G401 (cell line): ENCODE measurements at regions not wholly inside any gene's neighbourhood (a gene's known extent, or its start where the extent isn't known, plus 50 kb on each side); places are given as distances from the start of the nearest gene placed in this dataset.
"Not testable (repeated sequence)": the region's sequence is repeated elsewhere in the genome, so short reads cannot be mapped to it uniquely, and the experiment has no call there.

Experiments
- DNase-seq: peaks from one replicate; pipeline ENCODE4 v3.0.0-alpha.2; 2015; ENCODE audit warnings: low spot score
- in situ Hi-C: cut with HindIII; loops from 2 replicates; pipeline ENCODE4 v1.10.0; 2016; ENCODE audit warnings: low sequenced_read_pairs, mixed read lengths

DNA sequence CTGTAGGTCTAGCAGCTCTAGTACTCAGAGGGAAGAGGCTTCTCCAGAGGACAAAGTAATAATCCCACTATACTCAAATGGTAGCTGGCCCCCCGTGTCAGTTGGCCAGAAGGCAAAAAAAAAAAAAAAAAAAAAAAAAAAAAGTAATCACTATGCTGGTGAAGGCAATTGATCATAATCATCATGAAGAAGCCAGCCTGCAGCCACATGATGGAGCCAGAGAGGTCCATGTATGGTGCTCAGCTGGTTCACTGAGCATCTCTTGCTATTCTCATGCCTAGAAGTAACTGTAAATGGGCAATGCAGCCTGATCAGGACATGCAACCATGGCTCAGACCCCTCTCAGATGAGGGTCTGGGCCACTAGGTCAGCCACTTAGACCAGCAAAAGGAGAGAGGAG lies 378.8 kb downstream of the MED13L start:
- no peak for DNase-seq
- in situ Hi-C loops: no loop called here

DNA sequence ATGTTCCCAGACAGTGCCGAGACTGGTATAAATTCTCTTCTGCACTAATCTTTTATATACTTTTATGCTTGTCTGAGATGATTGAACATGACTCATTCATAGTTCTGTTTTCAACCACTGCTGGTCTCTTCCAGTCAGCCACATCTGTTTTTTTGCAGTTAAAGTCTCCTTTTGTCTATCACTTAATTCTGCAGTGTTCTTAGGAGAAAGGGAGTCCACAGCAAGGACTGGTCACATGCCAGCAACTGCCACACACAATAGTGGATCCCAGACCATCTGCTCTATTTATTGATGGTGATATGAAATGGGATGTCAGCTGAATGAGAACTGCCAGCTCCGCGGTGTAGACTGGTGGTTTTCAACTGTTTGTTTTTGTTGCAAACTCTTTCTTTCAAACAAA lies 379.8 kb downstream of the MED13L start:
- no peak for DNase-seq
- in situ Hi-C loops: no loop called here

DNA sequence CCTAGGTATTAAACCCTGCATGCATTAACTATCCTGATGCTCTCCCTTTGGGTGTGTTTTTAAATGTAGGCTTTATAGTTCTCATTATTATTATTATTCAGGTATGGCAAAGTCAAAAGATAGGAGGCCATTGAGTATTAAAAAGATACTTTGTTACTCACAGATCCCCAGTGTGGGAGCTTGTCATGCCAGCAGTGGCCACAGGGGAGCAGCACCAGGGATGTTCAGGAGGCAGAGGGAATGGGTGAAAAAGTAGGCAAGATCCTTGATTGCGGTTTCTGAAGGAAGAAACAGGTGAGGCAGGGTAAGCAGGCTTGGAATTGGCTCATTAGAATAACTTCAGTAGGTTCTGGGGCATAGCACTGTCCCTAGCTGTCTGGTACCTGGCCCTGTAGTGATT lies 382.2 kb downstream of the MED13L start:
- DNase-seq: no peak
- in situ Hi-C loops: no loop called here

DNA sequence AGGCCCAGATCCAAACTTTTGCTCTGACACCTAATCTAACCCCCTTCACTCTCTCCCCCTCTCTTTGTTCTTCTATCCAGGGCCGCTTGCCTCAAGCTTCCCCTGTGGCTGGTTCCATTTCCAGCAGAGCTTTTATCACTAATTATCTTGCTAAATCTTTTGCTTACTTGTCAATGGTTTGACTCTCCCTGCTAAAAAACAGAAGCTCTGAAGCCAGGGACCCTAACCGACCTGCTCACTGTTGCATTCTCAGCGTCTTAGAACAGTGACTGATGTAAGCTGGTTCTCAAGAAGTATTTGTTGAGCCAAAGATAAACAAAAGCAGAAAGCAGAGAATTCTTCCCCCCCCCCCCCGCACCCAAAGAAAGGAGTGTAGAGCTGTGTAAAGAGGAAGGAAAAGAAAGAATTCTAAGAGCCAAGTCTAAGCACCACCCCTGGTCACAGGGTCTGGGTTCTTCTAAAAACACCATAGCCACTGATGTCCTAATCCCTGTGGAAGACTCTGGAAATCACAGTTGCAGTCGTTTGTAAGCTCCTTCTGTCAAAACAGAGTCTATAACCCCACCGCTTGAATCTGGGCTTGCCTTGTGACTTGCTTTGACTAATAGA lies 385.8 kb downstream of the MED13L start:
- no peak for DNase-seq
- in situ Hi-C loops: no loop called here

DNA sequence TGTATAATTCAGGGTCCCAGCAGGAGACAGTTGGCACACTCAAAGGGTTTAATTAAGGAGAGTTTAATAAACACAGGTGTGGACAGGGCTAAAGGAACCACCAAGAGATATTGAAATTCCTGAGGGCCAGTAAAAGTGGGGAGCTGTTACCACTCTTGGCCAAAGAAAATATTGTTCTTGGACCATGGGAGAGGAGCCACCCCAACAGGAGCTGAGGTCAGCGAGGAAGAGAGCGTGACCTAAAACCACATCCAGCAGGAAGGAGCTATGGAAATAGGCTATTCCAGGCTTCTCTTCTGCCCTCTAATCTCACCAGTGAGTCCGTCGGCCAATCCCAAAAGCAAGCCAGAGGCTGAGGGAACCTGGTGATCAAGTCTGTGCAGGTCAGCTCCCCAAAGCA lies 390.8 kb downstream of the MED13L start:
- no peak for DNase-seq
- in situ Hi-C loops: no loop called here

DNA sequence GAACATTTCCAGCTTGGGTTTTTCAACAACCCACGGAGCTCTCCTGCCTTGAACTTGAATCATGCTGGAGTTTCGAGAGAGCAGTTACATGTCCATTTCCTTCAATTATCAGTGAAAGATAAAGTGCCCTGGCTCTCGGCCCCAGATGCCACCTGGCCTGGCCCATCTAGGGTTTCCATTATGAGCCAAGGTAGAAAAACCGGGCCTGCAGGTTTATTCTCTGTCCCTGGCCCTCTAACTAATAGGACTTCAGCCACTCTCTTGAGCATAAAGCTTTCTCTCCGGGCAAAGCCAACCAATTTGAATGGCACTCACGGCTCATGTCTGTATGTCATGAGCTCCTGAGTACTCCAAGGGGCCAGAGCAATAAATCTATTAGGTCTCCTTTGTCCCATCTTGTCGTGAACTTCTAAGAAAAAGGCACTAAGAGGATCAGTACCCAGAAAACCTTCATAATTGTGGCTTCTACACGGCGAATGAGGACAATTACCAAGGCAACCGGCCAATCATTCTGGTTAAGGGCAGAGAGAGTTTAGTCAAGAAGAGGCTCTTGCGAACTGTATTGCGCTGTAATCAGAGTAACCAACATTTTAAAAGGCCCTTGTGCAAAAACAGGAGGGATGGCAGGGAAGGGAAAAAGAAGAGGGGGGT lies 392.3 kb downstream of the MED13L start:
- in situ Hi-C loops: no loop called here
- DNase-seq: no peak

DNA sequence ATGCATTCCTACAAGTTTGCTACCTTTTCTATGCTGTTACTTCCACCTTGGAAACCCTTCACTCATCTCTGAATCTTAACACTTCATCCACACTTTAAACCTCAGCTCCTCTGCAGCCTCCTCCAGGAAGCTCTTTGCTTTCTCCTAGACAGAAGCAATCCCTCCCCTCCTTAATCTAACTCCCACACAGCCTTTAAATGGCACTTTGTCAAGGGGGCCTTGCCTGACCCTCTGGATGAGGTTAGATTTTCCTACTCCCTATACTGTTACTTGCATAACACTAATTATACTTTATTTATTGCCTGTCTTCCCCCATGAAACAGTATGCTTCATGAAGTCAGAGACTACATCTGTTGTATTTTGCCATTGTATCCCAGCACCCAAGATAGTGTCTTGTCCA lies 394.6 kb downstream of the MED13L start:
- in situ Hi-C loops: no loop called here
- no peak for DNase-seq

DNA sequence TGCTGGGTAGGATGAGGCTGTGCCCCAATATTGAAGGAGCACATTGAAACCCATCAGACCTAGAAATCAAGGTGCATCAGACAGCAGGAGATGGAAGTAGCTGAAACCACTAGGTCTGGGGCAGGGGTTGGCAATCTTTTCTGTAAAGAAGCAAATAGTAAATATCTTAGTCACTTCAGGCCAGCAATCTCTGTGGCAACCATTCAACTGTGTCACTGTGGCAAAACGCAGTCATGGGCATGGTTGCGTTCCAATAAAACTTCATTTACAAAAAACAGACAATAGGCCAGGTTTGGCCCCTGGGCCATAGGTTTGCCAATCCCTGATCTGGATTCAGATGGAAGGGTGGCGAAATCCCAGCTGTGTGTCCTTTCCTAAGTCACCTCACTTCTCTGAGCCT lies 397.3 kb downstream of the MED13L start:
- DNase-seq: no peak
- in situ Hi-C loops: no loop called here

DNA sequence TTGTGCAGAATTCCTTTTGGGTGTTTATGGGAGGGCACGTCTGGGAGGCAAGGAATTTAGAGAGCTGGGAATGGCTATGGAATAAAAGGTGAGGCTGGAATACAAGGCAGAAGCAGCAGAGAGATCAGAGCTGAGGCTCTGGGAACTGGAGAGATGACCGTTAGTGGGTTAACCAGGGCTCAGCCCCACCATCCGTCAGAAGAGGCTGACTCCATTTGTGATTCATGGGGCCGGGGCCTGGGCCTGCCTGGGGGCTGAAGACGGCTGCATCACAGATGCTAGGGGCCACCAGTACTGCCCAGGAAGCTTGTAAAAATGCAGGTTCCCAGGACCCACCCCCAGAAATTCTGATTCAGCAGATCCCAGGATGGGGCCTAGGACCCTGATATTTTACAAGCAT lies 398.1 kb downstream of the MED13L start:
- DNase-seq: no peak
- in situ Hi-C loops: no loop called here

DNA sequence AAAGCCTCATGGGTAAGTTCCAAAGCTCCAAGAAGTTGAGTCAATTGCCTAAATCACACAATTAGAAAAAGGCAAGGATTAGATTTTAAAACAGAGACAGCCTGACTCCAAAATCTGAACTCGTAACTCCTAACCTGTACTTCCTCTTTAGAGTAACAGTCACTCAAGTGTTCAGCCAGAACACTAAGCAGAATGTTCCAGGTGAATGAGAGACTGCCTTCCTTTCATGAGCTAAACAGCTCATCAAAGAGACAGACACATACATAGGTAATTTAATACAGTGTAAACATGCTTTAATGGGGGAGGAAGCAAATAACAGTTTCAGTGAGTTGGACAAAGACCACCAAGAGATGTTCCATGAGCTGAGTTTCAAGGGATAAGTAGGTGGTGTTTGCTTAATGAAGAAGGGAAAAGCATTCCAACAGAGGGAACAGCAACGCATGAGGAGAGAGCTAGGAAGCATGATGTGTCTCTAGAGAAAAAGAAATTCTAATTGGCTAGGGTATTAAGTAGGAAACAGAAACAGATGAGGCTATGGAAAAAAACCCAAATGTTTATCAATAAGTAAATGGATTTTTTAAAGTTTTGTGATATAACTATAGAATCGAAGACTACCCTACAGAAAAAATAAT lies 403.9 kb downstream of the MED13L start:
- in situ Hi-C loops: no loop called here
- DNase-seq: no peak

DNA sequence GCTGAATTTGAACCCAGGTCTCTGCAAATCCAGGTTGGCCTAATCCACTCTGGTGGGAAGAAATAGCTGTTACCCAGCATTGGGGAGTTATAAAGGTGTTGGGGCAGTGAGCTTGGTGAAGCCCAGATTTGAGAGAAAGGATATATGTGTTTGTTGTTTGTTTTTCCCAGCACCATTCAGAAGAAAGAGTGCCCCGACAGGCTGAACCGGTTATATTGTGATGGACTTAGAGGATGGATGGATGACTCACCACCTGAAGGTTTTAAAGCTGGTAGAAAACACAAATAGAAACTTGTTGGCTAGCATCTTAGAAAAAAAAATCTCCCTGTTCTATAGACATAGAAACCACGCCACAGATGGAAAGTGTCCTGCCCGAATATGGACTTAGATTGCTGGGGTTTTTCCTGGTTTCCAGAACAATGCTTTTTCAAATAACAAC lies 404.6 kb downstream of the MED13L start:
- no peak for DNase-seq
- in situ Hi-C loops: no loop called here

DNA sequence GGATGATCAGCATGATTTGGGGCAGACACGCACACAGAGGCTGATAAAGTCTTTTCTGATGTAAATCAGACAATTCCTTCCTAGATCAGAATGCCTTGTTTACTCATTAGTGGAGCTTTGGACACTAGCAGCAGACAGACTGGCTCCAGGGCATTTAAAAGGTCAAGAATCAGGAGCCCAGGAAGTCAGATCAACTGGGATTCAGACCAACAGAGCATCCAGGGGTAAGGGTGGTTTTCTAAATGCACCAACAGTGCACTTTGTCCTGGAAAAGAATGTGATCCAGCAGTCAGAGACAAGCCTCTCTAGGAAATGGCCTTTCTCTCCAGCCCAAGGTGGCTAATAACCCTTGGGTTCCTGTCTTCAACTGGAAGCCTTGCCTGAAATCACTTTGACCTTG lies 405.3 kb downstream of the MED13L start:
- in situ Hi-C loops: no loop called here
- DNase-seq: no peak

DNA sequence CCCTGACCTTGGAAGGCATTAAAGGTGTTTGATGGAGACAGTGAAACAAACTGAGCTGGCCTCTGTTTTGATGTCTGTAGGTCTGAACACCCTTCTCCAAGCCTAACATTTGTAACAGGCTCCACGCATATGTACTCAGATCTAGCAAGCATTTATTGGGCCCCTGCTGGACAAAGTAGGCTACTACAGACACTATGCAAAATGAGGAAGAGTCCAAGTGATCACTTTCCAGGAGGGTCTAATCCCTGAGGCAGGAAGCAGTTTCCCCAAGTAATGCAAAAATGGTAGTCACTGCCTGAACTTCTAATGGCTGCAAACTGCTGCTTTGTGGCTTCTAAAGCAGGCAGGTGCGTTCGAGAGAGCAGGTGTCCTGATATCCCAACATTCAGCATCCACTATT lies 405.8 kb downstream of the MED13L start:
- DNase-seq: peak; percentile 1
- in situ Hi-C loops: no loop called here

DNA sequence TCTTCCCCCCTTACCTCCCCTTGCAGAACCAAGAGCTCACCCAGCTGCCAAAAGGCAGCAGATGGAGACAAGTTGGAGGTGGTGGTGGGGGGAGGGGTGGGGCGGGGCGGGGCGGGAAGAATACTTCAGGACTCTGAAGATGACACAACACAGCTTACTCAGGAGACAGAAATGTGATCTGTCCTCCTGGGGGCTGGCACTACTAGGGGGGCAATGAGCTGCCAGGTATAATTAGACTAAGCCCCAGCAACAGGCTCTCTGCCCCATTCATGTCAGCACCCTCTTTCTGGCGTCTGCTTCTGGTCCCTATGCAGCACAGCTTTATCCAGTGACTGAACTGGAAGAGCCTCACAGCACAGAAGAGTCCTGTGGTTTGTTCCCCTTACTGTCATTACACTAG lies 407.0 kb downstream of the MED13L start:
- DNase-seq: no peak
- in situ Hi-C loops: no loop called here

DNA sequence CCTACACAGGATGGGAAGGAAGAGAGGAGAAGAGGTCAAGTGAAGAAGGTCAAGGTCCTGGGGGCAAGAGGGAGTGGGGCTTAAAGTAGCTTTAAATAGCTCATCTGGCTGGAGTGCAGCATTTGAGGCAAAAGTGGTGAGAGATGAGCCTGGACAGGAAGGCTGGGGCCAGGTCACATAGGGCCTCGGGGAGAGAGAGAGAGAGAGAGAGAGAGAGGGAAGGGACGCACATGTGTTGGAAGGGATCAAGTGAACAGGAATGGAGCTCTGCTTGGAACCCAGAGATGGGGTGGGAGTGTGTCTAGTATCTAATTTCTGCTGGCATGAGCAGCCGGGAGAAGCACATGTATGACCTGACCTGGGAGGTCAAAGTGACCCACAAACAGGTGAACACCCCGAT lies 407.5 kb downstream of the MED13L start:
- no peak for DNase-seq
- in situ Hi-C loops: no loop called here

DNA sequence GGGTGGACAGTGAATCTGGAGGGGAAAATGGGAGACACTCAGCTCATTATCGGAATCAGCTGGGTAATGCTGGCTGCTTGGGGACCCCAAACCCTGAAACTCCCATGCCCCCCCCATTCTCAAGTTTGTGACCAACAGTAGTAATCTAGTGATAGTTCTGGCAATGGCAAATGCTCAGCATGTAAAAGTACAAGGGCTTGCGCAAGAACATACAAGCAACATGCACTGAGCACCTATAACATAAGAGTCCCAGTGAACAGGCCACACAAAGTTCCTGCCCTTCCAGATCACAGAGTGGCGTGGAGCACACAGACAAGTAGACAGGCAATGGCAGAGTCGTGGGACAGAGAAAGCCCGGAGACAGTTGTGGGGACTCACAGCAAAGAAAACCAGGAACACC lies 407.9 kb downstream of the MED13L start:
- DNase-seq: no peak
- in situ Hi-C loops: no loop called here

DNA sequence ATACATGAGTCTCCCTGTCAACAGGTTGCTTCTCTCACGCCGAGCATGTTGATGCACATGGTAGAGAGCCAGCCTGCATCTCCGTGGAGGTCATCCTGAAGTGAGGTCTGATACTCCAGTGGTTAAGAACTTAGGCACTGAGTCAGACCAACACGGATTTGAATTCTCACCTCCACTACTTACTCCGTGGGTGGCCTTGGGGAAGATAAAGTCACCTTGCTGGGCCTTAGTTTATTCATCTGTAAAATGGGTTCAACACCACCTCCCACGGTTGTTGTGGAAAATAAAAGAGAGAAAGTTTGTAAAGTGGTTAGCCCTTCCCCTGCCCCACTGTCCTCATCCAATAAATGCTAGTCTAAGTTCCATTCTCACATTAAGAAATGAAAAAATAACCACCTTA lies 408.9 kb downstream of the MED13L start:
- in situ Hi-C loops: no loop called here
- no peak for DNase-seq

DNA sequence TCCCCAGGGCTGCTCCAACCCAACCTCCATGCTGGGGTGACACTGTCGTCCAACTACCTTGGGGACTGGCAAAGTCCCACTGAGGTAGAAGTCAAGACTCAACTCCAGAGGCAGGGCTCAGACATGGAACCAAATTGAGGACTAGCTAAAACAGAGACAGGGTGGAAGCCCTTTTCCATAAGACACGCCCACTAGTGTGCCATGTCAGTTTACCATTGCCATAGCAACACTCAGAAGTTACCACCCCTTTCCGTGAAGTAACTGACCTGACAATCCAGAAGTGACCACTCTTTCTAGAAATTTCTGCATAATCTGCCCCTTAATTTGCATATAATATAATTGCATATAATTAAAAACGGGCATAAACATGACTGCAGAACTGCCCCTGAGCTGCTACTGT lies 409.6 kb downstream of the MED13L start:
- in situ Hi-C loops: no loop called here
- no peak for DNase-seq

DNA sequence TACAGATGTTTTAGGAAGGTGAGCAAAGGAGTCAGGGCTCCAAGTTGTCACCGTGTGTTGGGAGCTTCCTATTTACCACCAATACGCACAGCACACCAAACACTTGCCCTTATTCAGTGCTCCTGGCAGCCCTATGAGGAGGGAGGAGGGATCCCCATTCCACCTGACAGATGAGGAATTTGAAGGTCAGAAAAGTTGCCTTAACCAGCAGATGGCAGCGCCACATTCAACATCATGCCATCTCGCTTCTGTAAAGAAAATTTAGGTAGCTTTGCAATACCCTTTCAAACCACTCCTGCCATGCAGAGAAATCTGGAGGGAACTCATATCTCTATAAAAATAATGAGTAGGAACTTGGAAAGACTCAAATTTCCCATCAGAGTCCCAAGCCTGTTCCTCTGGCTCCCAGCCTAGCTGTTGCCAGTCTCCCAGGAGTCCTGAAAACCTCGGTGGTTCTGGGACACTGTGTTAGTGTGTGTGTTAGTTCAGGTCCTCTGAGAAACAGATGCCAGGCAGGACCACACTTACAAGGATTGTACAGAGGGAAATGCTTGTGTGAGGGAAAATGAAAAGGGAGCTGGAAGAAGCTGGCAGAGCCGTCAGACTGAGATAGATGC lies 410.5 kb downstream of the MED13L start:
- in situ Hi-C loops: no loop called here
- no peak for DNase-seq

DNA sequence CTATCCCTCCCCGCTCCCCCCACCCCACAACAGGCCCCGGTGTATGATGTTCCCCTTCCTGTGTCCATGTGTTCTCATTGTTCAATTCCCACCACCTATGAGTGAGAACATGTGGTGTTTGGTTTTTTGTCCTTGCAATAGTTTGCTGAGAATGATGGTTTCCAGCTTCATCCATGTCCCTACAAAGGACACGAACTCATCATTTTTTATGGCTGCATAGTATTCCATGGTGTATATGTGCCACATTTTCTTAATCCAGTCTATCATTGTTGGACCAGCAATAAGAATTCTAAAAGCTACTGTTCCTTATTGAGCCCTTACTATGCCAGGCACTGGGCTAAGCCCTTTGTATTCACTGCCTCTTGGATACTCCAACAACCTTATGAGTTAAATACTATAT lies 411.2 kb downstream of the MED13L start:
- DNase-seq, in situ Hi-C loops: not testable (repeated sequence)

DNA sequence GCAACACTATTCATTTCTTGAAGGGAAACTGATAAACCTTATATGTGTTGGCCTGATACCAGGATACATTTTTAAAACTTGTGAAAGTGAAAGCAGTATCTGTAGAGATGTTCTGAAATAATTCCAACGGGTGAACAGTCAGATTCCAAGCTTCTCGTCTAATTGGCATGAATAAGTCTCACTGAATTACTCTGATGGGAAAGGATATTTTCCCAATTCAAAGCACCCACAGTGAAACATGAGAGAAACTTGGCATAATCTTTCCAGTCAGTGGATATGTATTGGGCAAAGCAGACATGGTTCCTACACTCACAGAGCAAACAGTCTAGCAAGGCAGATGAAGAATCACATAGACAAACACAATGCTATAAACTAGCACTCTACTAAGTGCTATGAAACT lies 413.1 kb downstream of the MED13L start:
- no peak for DNase-seq
- in situ Hi-C loops: no loop called here
